ENCODE measurements at regions not wholly inside any gene's neighbourhood (a gene's known extent, or its start where the extent isn't known, plus 50 kb on each side); places are given as distances from the start of the nearest gene placed in this dataset.

- TF ChIP-seq, protein P1, sequence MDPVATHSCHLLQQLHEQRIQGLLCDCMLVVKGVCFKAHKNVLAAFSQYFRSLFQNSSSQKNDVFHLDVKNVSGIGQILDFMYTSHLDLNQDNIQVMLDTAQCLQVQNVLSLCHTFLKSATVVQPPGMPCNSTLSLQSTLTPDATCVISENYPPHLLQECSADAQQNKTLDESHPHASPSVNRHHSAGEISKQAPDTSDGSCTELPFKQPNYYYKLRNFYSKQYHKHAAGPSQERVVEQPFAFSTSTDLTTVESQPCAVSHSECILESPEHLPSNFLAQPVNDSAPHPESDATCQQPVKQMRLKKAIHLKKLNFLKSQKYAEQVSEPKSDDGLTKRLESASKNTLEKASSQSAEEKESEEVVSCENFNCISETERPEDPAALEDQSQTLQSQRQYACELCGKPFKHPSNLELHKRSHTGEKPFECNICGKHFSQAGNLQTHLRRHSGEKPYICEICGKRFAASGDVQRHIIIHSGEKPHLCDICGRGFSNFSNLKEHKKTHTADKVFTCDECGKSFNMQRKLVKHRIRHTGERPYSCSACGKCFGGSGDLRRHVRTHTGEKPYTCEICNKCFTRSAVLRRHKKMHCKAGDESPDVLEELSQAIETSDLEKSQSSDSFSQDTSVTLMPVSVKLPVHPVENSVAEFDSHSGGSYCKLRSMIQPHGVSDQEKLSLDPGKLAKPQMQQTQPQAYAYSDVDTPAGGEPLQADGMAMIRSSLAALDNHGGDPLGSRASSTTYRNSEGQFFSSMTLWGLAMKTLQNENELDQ (CRISPR knock-in tag; IDR thresholded peaks at IDR 0.05; ENCODE audit: borderline replicate concordance): no peak
- no peak for TF ChIP-seq TOE1 (IDR thresholded peaks at IDR 0.05; ENCODE audit: borderline replicate concordance)
- no peak for TF ChIP-seq TOE1 (CRISPR knock-in tag; IDR thresholded peaks at IDR 0.05; ENCODE audit: borderline replicate concordance, low read depth)
- TF ChIP-seq, protein P2, sequence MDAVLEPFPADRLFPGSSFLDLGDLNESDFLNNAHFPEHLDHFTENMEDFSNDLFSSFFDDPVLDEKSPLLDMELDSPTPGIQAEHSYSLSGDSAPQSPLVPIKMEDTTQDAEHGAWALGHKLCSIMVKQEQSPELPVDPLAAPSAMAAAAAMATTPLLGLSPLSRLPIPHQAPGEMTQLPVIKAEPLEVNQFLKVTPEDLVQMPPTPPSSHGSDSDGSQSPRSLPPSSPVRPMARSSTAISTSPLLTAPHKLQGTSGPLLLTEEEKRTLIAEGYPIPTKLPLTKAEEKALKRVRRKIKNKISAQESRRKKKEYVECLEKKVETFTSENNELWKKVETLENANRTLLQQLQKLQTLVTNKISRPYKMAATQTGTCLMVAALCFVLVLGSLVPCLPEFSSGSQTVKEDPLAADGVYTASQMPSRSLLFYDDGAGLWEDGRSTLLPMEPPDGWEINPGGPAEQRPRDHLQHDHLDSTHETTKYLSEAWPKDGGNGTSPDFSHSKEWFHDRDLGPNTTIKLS (IDR thresholded peaks at IDR 0.05; ENCODE audit: borderline replicate concordance, low read depth): no peak
- TF ChIP-seq NR3C1 (CRISPR knock-in tag; IDR thresholded peaks at IDR 0.05): no peak
- TF ChIP-seq ZNF274 (IDR thresholded peaks at IDR 0.05; ENCODE audit: borderline replicate concordance, low read depth, low read length): no peak
- TF ChIP-seq ZNF830 (CRISPR knock-in tag; IDR thresholded peaks at IDR 0.05): no peak
- no peak for TF ChIP-seq HMG20B (CRISPR knock-in tag; IDR thresholded peaks at IDR 0.05)
- TF ChIP-seq CXXC5 (CRISPR knock-in tag; IDR thresholded peaks at IDR 0.05): no peak
- TF ChIP-seq, protein P3, sequence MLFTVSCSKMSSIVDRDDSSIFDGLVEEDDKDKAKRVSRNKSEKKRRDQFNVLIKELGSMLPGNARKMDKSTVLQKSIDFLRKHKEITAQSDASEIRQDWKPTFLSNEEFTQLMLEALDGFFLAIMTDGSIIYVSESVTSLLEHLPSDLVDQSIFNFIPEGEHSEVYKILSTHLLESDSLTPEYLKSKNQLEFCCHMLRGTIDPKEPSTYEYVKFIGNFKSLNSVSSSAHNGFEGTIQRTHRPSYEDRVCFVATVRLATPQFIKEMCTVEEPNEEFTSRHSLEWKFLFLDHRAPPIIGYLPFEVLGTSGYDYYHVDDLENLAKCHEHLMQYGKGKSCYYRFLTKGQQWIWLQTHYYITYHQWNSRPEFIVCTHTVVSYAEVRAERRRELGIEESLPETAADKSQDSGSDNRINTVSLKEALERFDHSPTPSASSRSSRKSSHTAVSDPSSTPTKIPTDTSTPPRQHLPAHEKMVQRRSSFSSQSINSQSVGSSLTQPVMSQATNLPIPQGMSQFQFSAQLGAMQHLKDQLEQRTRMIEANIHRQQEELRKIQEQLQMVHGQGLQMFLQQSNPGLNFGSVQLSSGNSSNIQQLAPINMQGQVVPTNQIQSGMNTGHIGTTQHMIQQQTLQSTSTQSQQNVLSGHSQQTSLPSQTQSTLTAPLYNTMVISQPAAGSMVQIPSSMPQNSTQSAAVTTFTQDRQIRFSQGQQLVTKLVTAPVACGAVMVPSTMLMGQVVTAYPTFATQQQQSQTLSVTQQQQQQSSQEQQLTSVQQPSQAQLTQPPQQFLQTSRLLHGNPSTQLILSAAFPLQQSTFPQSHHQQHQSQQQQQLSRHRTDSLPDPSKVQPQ (CRISPR knock-in tag; IDR thresholded peaks at IDR 0.05; ENCODE audit: borderline replicate concordance): no peak
Observed at GRCh38 chr13:44755872-44756271, 179.7 kb upstream of the TSC22D1 start (continued).
